ENCODE measurements at regions not wholly inside any gene's neighbourhood (a gene's known extent, or its start where the extent isn't known, plus 50 kb on each side); places are given as distances from the start of the nearest gene placed in this dataset.

DNA sequence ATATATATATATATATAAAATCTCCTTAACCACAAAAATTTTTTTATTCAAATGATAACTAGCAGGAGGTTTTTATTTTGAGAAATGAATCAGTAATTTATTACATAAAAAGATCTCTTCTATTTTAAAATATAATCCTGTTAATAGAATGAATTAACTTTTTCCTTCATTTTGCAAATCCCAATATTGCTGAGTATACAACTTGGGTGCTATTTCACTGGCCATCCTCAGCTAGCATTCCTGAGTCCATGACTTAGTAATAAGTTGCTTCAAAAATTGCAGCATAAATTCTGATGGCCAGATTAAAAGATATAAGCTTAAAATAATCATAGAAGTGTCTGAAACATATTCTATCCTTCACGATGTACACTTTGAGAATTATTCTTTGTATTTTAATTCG is 155.6 kb downstream of the FSIP2 start:
- H3K79me2 ChIP-seq (ENCODE audit: insufficient read depth, low read length), result no peaks in the 10 kb centered on the region
- no peak overlapping the region for H3K4me3 ChIP-seq (ENCODE audit: low read length, poor library complexity, severe bottlenecking)
- H4K20me1 ChIP-seq (ENCODE audit: insufficient read depth, low read length, poor library complexity, severe bottlenecking), result no peaks in the 10 kb centered on the region
- no peaks in the 10 kb centered on the region for H3K4me1 ChIP-seq (ENCODE audit: insufficient read depth, low read length, poor library complexity, severe bottlenecking)
- no peaks in the 10 kb centered on the region for H3K27me3 ChIP-seq (ENCODE audit: insufficient read depth, low read length, poor library complexity, severe bottlenecking)
- H3K9me2 ChIP-seq (replicated peaks; ENCODE audit: low read depth, low read length), result no peaks in the 10 kb centered on the region
- H3K9me3 ChIP-seq (ENCODE audit: insufficient read depth, low read depth, low read length), result no peaks in the 10 kb centered on the region
- H3K9ac ChIP-seq (ENCODE audit: low read depth, low read length, poor library complexity, severe bottlenecking), result no peak overlapping the region
- H3K36me3 ChIP-seq (ENCODE audit: insufficient read depth, low read length), result no peaks in the 10 kb centered on the region
- TF ChIP-seq CTCF (conservative IDR thresholded peaks at IDR 0.05; ENCODE audit: low read length) (no peak), EZH2phosphoT487 (IDR thresholded peaks at IDR 0.05; ENCODE audit: borderline replicate concordance) (no peak)
- no peak overlapping the region for H2AFZ ChIP-seq (ENCODE audit: low read length)
- H3K4me2 ChIP-seq (ENCODE audit: low read depth, low read length, poor library complexity, severe bottlenecking), result no peak overlapping the region
- H3F3A ChIP-seq (ENCODE audit: low read depth), result no peaks in the 10 kb centered on the region

DNA sequence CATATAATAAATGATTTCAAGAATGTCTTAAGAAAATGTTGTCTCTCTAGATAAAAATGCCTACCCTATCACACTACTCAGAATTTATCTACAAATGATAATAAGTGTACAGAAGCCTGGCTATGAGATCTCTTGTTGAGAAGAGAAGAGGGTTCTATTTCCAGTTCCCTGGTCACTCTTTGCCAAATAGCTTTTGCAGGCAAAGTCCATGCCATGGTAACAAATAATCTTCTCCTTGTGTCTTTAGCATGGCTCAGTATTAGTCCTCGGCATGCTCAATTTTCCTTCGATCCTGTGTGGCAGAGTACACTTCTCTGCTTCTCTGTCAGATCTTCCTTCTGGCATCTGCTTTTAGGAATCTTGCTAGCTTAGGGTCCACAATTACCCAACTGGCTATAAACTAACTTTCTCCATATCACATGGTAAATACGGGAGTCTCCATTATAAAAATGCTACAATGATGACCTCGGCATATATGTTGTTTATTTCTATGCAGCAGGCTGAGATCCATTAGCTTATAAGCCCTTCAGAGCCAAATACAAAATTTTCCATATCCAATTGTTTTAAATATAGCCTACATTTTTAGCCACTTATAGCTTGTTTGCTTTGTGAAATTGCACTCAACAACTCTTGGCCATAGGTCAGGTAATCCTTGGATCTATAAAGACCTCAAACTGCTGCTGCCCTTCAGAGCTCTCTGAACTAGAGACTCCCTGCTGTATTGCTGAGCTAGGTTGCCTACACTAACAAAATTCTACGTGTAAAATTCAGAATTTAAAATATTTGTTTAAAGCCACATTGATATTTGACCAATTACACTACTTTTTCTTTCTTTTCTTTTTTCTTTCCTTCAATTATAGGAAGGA is 157.5 kb downstream of the FSIP2 start:
- Histone ChIP-seq H3K9me2 (replicated peaks; ENCODE audit: low read depth, low read length) (no peaks in the 10 kb centered on the region), H4K20me1 (ENCODE audit: insufficient read depth, low read length, poor library complexity, severe bottlenecking) (no peaks in the 10 kb centered on the region), H3K4me1 (ENCODE audit: insufficient read depth, low read length, poor library complexity, severe bottlenecking) (no peaks in the 10 kb centered on the region), H3K79me2 (ENCODE audit: insufficient read depth, low read length) (no peaks in the 10 kb centered on the region), H3K36me3 (ENCODE audit: insufficient read depth, low read length) (no peaks in the 10 kb centered on the region), H3K9me3 (ENCODE audit: insufficient read depth, low read depth, low read length) (no peaks in the 10 kb centered on the region), H3F3A (ENCODE audit: low read depth) (no peaks in the 10 kb centered on the region), H3K4me2 (ENCODE audit: low read depth, low read length, poor library complexity, severe bottlenecking) (no peak overlapping the region), H3K27me3 (ENCODE audit: insufficient read depth, low read length, poor library complexity, severe bottlenecking) (no peaks in the 10 kb centered on the region), H3K4me3 (ENCODE audit: low read length, poor library complexity, severe bottlenecking) (no peak overlapping the region), H3K9ac (ENCODE audit: low read depth, low read length, poor library complexity, severe bottlenecking) (no peak overlapping the region), H2AFZ (ENCODE audit: low read length) (no peak overlapping the region)
- TF ChIP-seq CTCF (conservative IDR thresholded peaks at IDR 0.05; ENCODE audit: low read length), result no peak

- Histone ChIP-seq H4K20me1 (ENCODE audit: insufficient read depth, low read length, poor library complexity, severe bottlenecking) (no peaks in the 10 kb centered on the region), H3K9me3 (ENCODE audit: insufficient read depth, low read depth, low read length) (no peaks in the 10 kb centered on the region), H3K4me1 (ENCODE audit: insufficient read depth, low read length, poor library complexity, severe bottlenecking) (no peaks in the 10 kb centered on the region), H3K4me2 (ENCODE audit: low read depth, low read length, poor library complexity, severe bottlenecking) (no peak overlapping the region), H3K36me3 (ENCODE audit: insufficient read depth, low read length) (no peaks in the 10 kb centered on the region), H3K4me3 (ENCODE audit: low read length, poor library complexity, severe bottlenecking) (no peak overlapping the region), H3K79me2 (ENCODE audit: insufficient read depth, low read length) (no peaks in the 10 kb centered on the region), H3K9me2 (replicated peaks; ENCODE audit: low read depth, low read length) (no peaks in the 10 kb centered on the region), H3K9ac (ENCODE audit: low read depth, low read length, poor library complexity, severe bottlenecking) (no peak overlapping the region), H2AFZ (ENCODE audit: low read length) (no peak overlapping the region), H3K27me3 (ENCODE audit: insufficient read depth, low read length, poor library complexity, severe bottlenecking) (no peaks in the 10 kb centered on the region), H3F3A (ENCODE audit: low read depth) (no peaks in the 10 kb centered on the region)
- no peak for TF ChIP-seq EZH2phosphoT487 (IDR thresholded peaks at IDR 0.05; ENCODE audit: borderline replicate concordance)
- TF ChIP-seq CTCF (conservative IDR thresholded peaks at IDR 0.05; ENCODE audit: low read length), result no peak
These were observed 160.8 kb downstream of the FSIP2 start for GRCh38 chr2:185899366-185899765.

All from Loucy (cell line).